GM19463 (cell line): ENCODE measurements at regions not wholly inside any gene's neighbourhood (a gene's known extent, or its start where the extent isn't known, plus 50 kb on each side); places are given as distances from the start of the nearest gene placed in this dataset.

Source experiments
- ATAC-seq: cut with Tn5 transposase; IDR thresholded peaks from one replicate; pipeline ENCODE4 v1.9.1; 2021; ENCODE audit warnings: mild to moderate bottlenecking, moderate library complexity; ENCODE audit not compliant: unreplicated experiment

- ATAC-seq, result no peak
These were observed 190.2 kb downstream of the RAMP3 start for GRCh38 chr7:45347804-45348203.

- ATAC-seq, result no peak
These were observed 191.5 kb downstream of the RAMP3 start for GRCh38 chr7:45349090-45349489.

DNA sequence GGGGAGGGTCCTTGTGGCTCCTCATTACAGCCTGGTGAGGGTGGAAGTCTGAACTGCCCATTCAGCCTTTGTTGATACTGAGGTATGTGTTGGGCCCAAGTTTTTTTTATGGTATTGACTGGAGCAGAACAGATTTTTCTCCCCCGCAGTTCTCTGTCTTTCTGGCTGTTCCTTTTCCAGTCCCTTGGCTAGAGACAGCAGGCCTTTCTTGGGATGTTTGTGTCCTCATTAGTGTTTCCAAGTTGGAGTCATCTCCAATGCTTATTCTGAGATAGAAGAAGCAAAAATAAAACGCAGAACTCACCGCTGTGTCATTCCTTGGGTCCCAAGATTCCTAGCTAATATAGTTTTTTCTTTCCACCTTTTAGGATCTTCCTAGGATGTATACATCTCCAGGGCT is 193.3 kb downstream of the RAMP3 start:
- no peak for ATAC-seq

DNA sequence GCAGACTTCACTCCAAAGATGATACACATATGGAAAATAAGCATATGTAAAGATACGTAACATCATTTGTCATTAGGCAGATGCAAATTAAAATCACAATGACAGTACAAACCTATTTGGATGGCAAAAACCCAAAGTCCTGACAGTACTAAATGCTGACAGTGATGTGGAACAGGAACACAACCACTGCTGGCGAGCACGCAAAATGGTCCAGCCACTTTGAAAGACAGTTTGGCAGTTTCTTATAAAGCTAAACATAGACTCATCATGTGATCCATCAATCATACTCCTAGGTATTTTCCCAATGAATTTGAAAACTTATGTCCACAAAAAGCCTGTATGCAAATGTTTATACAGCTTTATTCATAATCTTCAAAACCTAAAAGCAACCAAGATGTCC is 200.7 kb downstream of the RAMP3 start:
- no peak for ATAC-seq

GRCh38 chr7:45359250-45359649 is 201.7 kb downstream of the RAMP3 start:
- no peak for ATAC-seq

DNA sequence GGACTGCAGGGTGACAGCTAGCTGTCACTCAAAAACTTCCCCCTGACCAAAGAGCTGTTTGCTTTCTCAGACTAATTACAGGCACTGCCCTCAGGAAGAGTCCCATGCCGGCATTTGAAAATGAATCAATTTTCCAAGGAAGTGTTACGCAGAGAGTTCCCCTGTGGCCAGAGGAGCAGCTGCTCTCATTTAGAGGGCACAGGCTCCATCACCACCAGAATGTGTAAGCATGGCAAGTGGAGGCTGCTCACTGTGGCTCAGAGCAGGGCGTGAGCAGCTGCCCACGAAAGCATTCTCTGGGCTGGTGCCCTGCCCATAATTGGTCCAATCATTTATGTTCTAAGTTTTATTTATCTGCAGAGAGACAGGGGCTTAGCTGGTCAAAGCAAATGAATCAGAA is 202.2 kb downstream of the RAMP3 start:
- ATAC-seq, result no peak

DNA sequence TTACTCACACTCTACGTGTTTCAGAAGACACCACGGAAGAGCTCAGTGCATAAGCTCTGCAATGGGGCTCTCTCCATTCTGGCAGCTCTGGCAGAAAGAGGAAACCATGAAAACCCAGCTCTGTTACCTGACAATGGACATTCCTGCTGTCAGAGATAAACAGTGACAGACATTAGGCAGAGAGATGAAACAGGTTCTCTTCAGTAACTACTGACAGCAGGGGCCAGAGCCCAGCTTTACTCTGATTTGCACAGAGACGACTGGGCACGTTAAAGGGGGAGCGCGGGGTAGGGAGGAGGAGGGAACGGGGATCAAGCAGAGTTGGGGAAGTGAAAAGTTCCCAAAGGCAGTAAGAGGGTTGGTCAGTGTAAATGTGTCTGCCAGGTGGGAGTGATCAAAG is 206.1 kb downstream of the RAMP3 start:
- ATAC-seq, result no peak

DNA sequence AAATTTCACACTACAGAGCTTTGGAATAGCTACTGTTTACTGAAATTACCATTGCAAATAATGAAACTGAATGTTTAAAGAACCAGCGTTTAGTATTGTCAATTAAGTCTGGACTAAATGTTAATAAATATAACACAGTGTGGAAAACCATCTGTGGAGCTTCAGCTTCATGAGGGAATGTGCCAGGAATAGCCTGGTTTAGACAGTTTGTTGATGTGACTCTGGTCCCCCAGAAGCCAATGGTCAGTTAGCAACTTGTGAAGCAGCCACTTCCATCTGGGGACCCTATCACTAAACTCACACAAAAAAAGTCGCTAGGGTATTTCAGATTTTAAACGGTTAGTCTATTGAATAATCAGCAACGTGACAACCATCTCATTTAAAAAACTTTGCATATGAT is 207.8 kb downstream of the RAMP3 start:
- no peak for ATAC-seq

DNA sequence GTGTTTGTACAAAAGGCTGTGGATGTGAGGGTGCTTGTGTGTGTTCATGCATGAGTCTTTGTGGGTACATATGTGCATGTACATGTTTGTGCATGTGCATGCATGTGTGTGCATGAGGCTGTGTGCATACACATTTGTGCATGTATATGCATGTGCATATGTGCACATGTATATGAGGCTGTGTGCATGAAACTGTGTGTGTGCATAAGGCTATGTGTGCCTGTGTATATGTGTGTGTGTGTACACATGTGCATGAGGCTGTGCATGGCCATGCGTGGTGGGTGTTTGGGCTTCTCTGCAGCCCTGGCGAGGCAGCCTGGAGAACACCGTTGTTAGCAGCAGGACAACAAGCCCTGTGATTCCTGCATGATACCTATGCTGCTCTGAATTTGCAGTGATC is 207.7 kb upstream of the ADCY1 start:
- no peak for ATAC-seq

GRCh38 chr7:45367026-45367425 is 207.1 kb upstream of the ADCY1 start:
- ATAC-seq, result no peak

GRCh38 chr7:45368129-45368807 is 205.9 kb upstream of the ADCY1 start:
- no peak for ATAC-seq

GRCh38 chr7:45384499-45384898 is 189.7 kb upstream of the ADCY1 start:
- ATAC-seq, result no peak

DNA sequence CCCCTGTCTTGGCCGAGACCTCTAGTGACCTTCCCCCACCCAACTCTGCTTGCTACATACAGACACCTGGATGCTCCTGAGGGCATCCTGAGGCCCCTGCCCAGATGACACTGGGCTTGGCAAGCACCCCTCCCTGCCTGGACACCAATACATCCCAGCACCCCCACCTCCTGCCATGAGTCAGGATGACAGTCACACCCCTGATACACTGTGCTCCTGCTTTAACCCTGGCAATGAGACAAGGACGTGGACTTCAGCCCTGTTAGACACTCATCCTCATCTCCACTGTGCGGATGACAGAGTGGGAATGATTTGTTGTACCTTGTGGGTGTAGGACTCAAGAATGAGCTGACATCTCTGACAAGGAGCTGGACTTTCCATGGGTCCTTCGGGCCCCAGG is 186.3 kb upstream of the ADCY1 start:
- ATAC-seq, result no peak

GRCh38 chr7:45389073-45389872 is 184.9 kb upstream of the ADCY1 start:
- ATAC-seq, result no peak

DNA sequence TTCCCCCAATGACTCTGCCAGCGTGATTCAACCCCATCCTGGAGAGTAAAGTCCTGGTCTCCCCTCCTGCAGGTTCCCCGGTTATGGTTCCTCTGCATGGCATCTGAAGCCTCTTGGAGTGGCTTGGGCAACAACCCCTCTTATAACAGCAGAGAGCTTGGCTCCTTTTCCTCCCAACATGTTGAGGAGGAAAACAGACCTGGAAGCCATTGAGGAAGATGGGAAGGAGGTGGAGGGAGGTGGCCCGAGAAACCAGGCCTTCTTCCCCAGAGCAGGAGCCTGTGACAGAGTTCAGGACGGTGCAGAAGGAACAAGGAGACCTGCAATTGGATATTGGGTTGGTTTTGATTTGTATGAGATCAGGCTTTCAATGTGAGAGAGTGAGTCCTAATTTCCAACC is 184.0 kb upstream of the ADCY1 start:
- no peak for ATAC-seq

- ATAC-seq, result no peak
These were observed 183.4 kb upstream of the ADCY1 start for GRCh38 chr7:45390731-45391130.

GRCh38 chr7:45391618-45392451 is 182.3 kb upstream of the ADCY1 start:
- ATAC-seq, result no peak

DNA sequence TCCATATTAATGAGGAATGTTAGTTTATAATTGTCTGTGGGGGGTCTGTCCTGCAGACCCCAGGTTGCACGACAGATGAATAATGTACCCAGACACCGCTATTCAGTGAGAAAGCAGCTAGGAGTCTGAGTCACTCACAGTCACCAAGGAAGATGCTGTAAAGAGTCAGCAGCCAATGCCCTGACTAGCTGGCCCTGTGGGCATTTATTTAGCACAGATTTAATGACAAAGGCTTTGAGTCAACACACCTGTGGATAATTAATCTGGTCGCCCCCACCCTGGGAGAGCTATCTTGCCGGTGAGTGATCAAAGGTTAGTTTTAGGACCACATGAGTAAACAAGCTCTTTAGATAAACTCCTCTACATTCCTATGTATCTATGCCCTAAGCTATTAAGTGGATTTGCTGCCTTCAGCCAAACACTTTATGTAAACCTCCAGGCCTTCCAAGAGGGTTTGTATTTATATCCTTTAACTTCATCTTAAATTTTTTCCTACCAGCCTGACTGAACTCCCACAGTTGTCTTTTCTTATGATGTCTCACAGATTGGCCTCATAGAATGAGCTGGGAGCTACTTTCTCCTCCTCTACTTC is 180.0 kb upstream of the ADCY1 start:
- ATAC-seq, result no peak

GRCh38 chr7:45399069-45399468 is 175.1 kb upstream of the ADCY1 start:
- no peak for ATAC-seq

GRCh38 chr7:45400680-45401079 is 173.5 kb upstream of the ADCY1 start:
- no peak for ATAC-seq

GRCh38 chr7:45401155-45401554 is 173.0 kb upstream of the ADCY1 start:
- ATAC-seq, result no peak
